ENCODE measurements at regions not wholly inside any gene's neighbourhood (a gene's known extent, or its start where the extent isn't known, plus 50 kb on each side); places are given as distances from the start of the nearest gene placed in this dataset.
"Not testable (repeated sequence)": the region's sequence is repeated elsewhere in the genome, so short reads cannot be mapped to it uniquely, and the experiment has no call there.

DNA sequence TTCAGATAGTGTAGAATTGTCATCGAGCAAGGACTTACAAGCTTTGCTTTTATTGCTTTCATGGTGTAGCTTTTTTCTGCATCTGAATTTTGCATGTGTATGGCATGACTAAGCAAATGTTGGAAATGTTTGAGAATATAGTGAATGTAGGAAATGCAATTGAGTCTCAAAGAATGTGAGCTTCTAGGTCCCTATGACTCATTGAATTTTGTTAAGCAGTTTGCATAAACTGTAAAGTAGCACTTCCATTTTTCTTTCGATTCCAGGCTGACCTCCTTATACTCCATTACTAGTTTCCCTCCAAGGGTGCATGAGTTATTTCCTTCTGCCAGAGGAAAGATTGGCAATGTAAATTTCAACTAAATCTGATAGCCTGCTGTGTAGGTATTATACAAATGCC, 619.2 kb downstream of the DIPK2A start:
- Mint-ChIP-seq H3K27ac (peak overlapping the region in 1 of 7 donors; percentile 16), H3K36me3 (no peaks in the 10 kb centered on the region), H3K4me1 (peaks cover 23% of the 10 kb centered on the region), H3K4me3 (no peak overlapping the region), H3K27me3 (ENCODE audit: low read depth in 3 of 3) (no peaks in the 10 kb centered on the region), H3K9me3 (peaks cover 0 to 7% (median 3%) of the 10 kb centered on the region in 7 donors)
- H2AFZ ChIP-seq (ENCODE audit: insufficient read depth, low read depth, low read length, poor library complexity, severe bottlenecking), result no peak overlapping the region
- no peak overlapping the region for H3K9ac ChIP-seq (ENCODE audit: insufficient read depth, low read length, poor library complexity, severe bottlenecking)
- no peak overlapping the region for H3K27ac ChIP-seq (ENCODE audit: low read depth in 1 of 2, low read length in 2 of 2)
- intact Hi-C loops (cut with micrococcal nuclease), result no loop called here
- no peaks in the 10 kb centered on the region for H3K27me3 ChIP-seq (ENCODE audit: control insufficient read depth in 2 of 2, insufficient read depth in 2 of 2, low read length in 2 of 2)
- no peaks in the 10 kb centered on the region for H3K36me3 ChIP-seq (replicated peaks in 1 of 2; ENCODE audit: control insufficient read depth in 1 of 2, insufficient read depth in 2 of 2, low read length in 2 of 2)
- H3K4me3 ChIP-seq (replicated peaks in 1 of 3; ENCODE audit: low read depth in 2 of 3, low read length in 3 of 3), result no peak overlapping the region
- H3K79me2 ChIP-seq (ENCODE audit: insufficient read depth, low read length), result no peaks in the 10 kb centered on the region
- H3K4me2 ChIP-seq (replicated peaks; ENCODE audit: extremely low read depth, low read length, poor library complexity, severe bottlenecking), result no peak overlapping the region
- H3K4me1 ChIP-seq (ENCODE audit: control insufficient read depth in 1 of 2, insufficient read depth in 2 of 2, low read length in 2 of 2), result peaks cover 5 to 15% of the 10 kb centered on the region in 2 donors
- WGBS (ENCODE audit: insufficient coverage), result 54% methylated on average over 2 of the region's 2 CpGs
- H4K20me1 ChIP-seq (ENCODE audit: insufficient read depth, low read length), result no peaks in the 10 kb centered on the region
- peak in 2 of 3 donors; percentile 11 to 14 for DNase-seq
- TF ChIP-seq, protein P1, sequence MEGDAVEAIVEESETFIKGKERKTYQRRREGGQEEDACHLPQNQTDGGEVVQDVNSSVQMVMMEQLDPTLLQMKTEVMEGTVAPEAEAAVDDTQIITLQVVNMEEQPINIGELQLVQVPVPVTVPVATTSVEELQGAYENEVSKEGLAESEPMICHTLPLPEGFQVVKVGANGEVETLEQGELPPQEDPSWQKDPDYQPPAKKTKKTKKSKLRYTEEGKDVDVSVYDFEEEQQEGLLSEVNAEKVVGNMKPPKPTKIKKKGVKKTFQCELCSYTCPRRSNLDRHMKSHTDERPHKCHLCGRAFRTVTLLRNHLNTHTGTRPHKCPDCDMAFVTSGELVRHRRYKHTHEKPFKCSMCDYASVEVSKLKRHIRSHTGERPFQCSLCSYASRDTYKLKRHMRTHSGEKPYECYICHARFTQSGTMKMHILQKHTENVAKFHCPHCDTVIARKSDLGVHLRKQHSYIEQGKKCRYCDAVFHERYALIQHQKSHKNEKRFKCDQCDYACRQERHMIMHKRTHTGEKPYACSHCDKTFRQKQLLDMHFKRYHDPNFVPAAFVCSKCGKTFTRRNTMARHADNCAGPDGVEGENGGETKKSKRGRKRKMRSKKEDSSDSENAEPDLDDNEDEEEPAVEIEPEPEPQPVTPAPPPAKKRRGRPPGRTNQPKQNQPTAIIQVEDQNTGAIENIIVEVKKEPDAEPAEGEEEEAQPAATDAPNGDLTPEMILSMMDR (IDR thresholded peaks at IDR 0.05), result no peak
- H3K9me3 ChIP-seq (replicated peaks in 1 of 2; ENCODE audit: control insufficient read depth in 1 of 2, insufficient read depth in 1 of 2, low read length in 2 of 2), result peaks cover under 1 to 2% of the 10 kb centered on the region in 2 donors

DNA sequence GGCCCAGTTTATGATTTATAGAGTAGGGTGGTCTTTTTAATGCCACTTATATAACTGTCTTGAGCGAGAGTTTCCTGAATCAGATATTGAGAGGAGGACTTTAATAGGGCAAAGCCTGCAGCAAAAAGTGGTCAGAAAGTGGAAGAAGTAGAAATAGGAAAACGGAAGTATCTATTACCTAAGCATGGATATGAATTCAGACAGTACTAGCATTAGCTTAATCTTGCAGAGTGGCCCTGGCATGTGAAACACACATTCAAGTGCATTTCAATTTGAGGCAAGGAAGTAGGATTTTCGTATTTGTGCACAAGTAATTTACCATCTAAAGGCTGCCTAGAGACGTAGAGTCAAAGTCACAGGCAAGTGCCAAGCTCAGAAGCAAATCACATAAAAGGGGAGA, 622.3 kb downstream of the DIPK2A start:
- Mint-ChIP-seq H3K4me3 (no peak overlapping the region), H3K27ac (peak overlapping the region in 1 of 7 donors; percentile 68), H3K27me3 (ENCODE audit: low read depth in 3 of 3) (peaks cover 0 to 2% (median 0%) of the 10 kb centered on the region in 3 donors), H3K4me1 (peaks cover 17% of the 10 kb centered on the region), H3K36me3 (peaks cover 0 to 3% of the 10 kb centered on the region in 2 donors), H3K9me3 (peaks cover 2 to 17% (median 11%) of the 10 kb centered on the region in 7 donors)
- Histone ChIP-seq H3K36me3 (replicated peaks in 1 of 2; ENCODE audit: control insufficient read depth in 1 of 2, insufficient read depth in 2 of 2, low read length in 2 of 2) (no peaks in the 10 kb centered on the region), H3K9me3 (replicated peaks in 1 of 2; ENCODE audit: control insufficient read depth in 1 of 2, insufficient read depth in 1 of 2, low read length in 2 of 2) (peaks cover 8 to 16% of the 10 kb centered on the region in 2 donors), H3K4me3 (replicated peaks in 1 of 3; ENCODE audit: low read depth in 2 of 3, low read length in 3 of 3) (no peak overlapping the region), H3K4me2 (replicated peaks; ENCODE audit: extremely low read depth, low read length, poor library complexity, severe bottlenecking) (no peak overlapping the region), H4K20me1 (ENCODE audit: insufficient read depth, low read length) (no peaks in the 10 kb centered on the region), H3K27me3 (ENCODE audit: control insufficient read depth in 2 of 2, insufficient read depth in 2 of 2, low read length in 2 of 2) (no peaks in the 10 kb centered on the region), H3K27ac (ENCODE audit: low read depth in 1 of 2, low read length in 2 of 2) (no peak overlapping the region), H3K9ac (ENCODE audit: insufficient read depth, low read length, poor library complexity, severe bottlenecking) (no peak overlapping the region), H3K4me1 (ENCODE audit: control insufficient read depth in 1 of 2, insufficient read depth in 2 of 2, low read length in 2 of 2) (peaks cover 5 to 8% of the 10 kb centered on the region in 2 donors), H2AFZ (ENCODE audit: insufficient read depth, low read depth, low read length, poor library complexity, severe bottlenecking) (no peak overlapping the region), H3K79me2 (ENCODE audit: insufficient read depth, low read length) (no peaks in the 10 kb centered on the region)
- 54% methylated on average over 3 of the region's 4 CpGs for WGBS (ENCODE audit: insufficient coverage)
- TF ChIP-seq, protein P1 (IDR thresholded peaks at IDR 0.05), result no peak
- DNase-seq, result peak in 1 of 3 donors; percentile 49
- intact Hi-C loops (cut with micrococcal nuclease), result no loop called here

DNA sequence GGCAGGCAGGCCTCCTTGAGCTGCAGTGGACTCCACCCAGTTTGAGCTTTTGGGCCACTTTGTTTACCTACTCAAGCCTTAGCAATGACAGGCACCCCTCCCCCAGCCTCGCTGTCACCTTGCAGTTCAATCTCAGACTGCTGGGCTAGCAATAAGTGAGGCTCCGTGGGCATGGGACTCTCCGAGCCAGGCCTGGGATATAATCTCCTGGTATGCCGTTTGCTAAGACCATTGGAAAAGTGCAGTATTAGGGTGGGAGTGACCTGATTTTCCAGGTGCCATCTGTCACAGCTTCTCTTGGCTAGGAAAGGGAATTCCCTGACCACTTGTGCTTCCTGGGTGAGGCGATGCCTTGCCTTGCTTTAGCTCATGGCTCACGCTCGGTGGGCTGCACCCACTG, 648.6 kb downstream of the DIPK2A start:
- H3K79me2 ChIP-seq (ENCODE audit: insufficient read depth, low read length); H3K4me3 ChIP-seq (replicated peaks in 1 of 3; ENCODE audit: low read depth in 2 of 3, low read length in 3 of 3); H3K9ac ChIP-seq (ENCODE audit: insufficient read depth, low read length, poor library complexity, severe bottlenecking); H2AFZ ChIP-seq (ENCODE audit: insufficient read depth, low read depth, low read length, poor library complexity, severe bottlenecking); H3K36me3 Mint-ChIP-seq; H3K4me1 Mint-ChIP-seq; H3K4me2 ChIP-seq (replicated peaks; ENCODE audit: extremely low read depth, low read length, poor library complexity, severe bottlenecking); H3K27ac Mint-ChIP-seq; H3K9me3 ChIP-seq (replicated peaks in 1 of 2; ENCODE audit: control insufficient read depth in 1 of 2, insufficient read depth in 1 of 2, low read length in 2 of 2); H4K20me1 ChIP-seq (ENCODE audit: insufficient read depth, low read length); H3K4me1 ChIP-seq (ENCODE audit: control insufficient read depth in 1 of 2, insufficient read depth in 2 of 2, low read length in 2 of 2); H3K36me3 ChIP-seq (replicated peaks in 1 of 2; ENCODE audit: control insufficient read depth in 1 of 2, insufficient read depth in 2 of 2, low read length in 2 of 2); DNase-seq; intact Hi-C loops (cut with micrococcal nuclease); H3K4me3 Mint-ChIP-seq; H3K27me3 ChIP-seq (ENCODE audit: control insufficient read depth in 2 of 2, insufficient read depth in 2 of 2, low read length in 2 of 2); H3K27me3 Mint-ChIP-seq (ENCODE audit: low read depth in 3 of 3); H3K27ac ChIP-seq (ENCODE audit: low read depth in 1 of 2, low read length in 2 of 2): not testable (repeated sequence)
- 96% methylated on average over 4 of the region's 7 CpGs for WGBS (ENCODE audit: insufficient coverage)
- H3K9me3 Mint-ChIP-seq, result peaks cover 8 to 26% (median 18%) of the 10 kb centered on the region in 7 donors

Measured in CD14-positive monocyte (primary cell).